Nephron progenitor cell (in vitro differentiated cells): ENCODE measurements at regions not wholly inside any gene's neighbourhood (a gene's known extent, or its start where the extent isn't known, plus 50 kb on each side); places are given as distances from the start of the nearest gene placed in this dataset.

Experiments
- DNase-seq: peaks from one replicate; pipeline ENCODE4 v3.0.0; 2021
- H3K27ac Mint-ChIP-seq: 2 replicates; pipeline ENCODE4 v1.8.0; 2021; ENCODE audit warnings: mild to moderate bottlenecking, moderate library complexity, mixed read lengths
- H3K27me3 Mint-ChIP-seq: 2 replicates; pipeline ENCODE4 v1.8.0; 2021; ENCODE audit warnings: mild to moderate bottlenecking, low read depth, mixed read lengths; ENCODE audit not compliant: poor library complexity
- H3K36me3 Mint-ChIP-seq: 2 replicates; pipeline ENCODE4 v1.8.0; 2021; ENCODE audit warnings: low read depth, mixed read lengths
- H3K4me1 Mint-ChIP-seq: 2 replicates; pipeline ENCODE4 v1.8.0; 2021; ENCODE audit warnings: mixed read lengths
- H3K4me3 Mint-ChIP-seq: 2 replicates; pipeline ENCODE4 v1.8.0; 2021; ENCODE audit warnings: mild to moderate bottlenecking, moderate library complexity, mixed read lengths
- H3K9me3 Mint-ChIP-seq: 2 replicates; pipeline ENCODE4 v1.8.0; 2021; ENCODE audit warnings: mild to moderate bottlenecking, moderate library complexity, mixed read lengths
- TF ChIP-seq, protein P1 (sequence below): fragments of 200-600 bp; sonication (generic); IDR thresholded peaks from 2 replicates; pipeline ENCODE4 v1.5.0; 2021; ENCODE audit warnings: antibody characterized with exemption

DNA sequence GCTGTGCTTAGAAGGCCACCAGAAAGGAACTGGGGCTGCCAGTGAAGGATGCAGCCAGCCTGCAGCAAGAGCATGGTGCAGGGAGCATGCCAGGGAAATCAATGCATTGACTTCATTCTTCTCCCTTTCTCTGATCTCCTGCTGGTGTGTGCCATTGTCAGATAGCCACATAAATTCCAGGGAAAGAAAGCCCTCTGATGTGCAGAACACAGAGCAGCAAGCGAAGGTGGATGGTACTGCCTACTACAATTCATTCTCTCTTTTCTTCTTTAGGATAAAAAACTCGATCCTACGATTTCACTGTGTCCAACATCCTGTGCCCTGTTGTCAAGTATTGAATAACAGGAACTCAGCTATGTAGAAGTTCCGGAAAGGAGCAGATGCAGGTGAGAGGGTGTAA is 446.7 kb upstream of the TMEM132C start:
- Mint-ChIP-seq H3K4me3 (no peak overlapping the region), H3K27ac (no peak overlapping the region), H3K9me3 (peaks cover 2% of the 10 kb centered on the region), H3K27me3 (peaks cover 14% of the 10 kb centered on the region), H3K4me1 (no peaks in the 10 kb centered on the region), H3K36me3 (no peaks in the 10 kb centered on the region)
- DNase-seq = no peak
- TF ChIP-seq, protein P1, sequence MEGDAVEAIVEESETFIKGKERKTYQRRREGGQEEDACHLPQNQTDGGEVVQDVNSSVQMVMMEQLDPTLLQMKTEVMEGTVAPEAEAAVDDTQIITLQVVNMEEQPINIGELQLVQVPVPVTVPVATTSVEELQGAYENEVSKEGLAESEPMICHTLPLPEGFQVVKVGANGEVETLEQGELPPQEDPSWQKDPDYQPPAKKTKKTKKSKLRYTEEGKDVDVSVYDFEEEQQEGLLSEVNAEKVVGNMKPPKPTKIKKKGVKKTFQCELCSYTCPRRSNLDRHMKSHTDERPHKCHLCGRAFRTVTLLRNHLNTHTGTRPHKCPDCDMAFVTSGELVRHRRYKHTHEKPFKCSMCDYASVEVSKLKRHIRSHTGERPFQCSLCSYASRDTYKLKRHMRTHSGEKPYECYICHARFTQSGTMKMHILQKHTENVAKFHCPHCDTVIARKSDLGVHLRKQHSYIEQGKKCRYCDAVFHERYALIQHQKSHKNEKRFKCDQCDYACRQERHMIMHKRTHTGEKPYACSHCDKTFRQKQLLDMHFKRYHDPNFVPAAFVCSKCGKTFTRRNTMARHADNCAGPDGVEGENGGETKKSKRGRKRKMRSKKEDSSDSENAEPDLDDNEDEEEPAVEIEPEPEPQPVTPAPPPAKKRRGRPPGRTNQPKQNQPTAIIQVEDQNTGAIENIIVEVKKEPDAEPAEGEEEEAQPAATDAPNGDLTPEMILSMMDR = no peak

DNA sequence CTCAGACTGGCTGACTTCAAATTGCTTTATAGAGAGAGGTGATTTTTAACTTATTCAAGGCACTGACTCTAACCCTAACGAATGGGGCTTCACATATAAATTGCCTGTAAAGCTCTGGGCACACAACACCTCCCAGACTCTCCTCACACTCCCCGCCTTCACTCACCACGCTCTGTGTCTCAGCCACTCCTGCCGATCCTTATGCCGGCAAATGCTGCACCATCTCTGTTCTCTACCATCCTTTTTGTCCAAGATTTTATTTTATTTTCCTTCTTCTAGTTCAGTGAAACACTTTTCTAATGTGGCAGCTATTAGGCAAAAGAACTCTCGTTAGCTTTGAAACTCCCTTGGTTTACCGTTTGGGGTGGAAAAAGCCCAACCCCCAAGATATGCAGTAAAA is 446.1 kb upstream of the TMEM132C start:
- Mint-ChIP-seq H3K4me1 (no peaks in the 10 kb centered on the region), H3K27me3 (peaks cover 14% of the 10 kb centered on the region), H3K9me3 (peaks cover 7% of the 10 kb centered on the region), H3K27ac (no peak overlapping the region), H3K36me3 (no peaks in the 10 kb centered on the region), H3K4me3 (no peak overlapping the region)
- no peak for DNase-seq
- TF ChIP-seq, protein P1 = no peak

DNA sequence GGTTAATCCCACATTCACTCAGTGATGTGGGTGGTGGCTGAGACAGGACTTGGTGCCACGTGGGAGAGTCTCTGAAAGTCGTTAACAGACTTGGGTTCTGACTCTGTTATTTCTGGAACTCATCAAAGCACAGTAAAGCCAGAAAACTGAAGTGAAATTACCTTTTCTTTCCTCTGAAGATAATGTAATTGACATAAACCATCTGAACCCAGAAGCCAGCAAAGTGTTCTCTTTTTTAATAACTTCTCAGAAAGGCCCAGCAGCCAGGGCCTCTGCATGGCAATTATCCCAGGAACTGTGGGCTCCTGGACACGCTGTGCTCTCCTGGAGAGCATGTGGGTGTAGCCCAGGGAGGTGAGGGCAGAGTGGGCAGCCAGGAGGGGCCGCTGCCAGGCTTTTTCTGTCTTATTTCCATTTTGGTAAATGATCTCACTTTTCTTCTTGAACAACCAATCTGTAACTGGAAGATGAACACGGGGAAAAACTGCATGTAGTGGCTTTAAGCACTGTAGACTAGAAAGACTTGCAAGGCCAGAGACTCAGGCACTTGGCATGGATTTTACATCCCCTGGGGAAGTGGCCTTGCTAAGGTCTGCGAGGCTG is 444.1 kb upstream of the TMEM132C start:
- Mint-ChIP-seq H3K4me1 (peaks cover 9% of the 10 kb centered on the region), H3K4me3 (no peak overlapping the region), H3K27ac (no peak overlapping the region), H3K27me3 (peaks cover 14% of the 10 kb centered on the region), H3K9me3 (peaks cover 24% of the 10 kb centered on the region), H3K36me3 (peaks cover 11% of the 10 kb centered on the region)
- TF ChIP-seq, protein P1 = no peak
- DNase-seq = no peak

- Mint-ChIP-seq H3K4me3 (no peak overlapping the region), H3K9me3 (peaks cover 24% of the 10 kb centered on the region), H3K4me1 (peaks cover 17% of the 10 kb centered on the region), H3K27me3 (peaks cover 12% of the 10 kb centered on the region), H3K27ac (no peak overlapping the region), H3K36me3 (peaks cover 11% of the 10 kb centered on the region)
- TF ChIP-seq, protein P1 = no peak
- DNase-seq = no peak
These were observed 443.2 kb upstream of the TMEM132C start for GRCh38 chr12:127823801-127824200.

DNA sequence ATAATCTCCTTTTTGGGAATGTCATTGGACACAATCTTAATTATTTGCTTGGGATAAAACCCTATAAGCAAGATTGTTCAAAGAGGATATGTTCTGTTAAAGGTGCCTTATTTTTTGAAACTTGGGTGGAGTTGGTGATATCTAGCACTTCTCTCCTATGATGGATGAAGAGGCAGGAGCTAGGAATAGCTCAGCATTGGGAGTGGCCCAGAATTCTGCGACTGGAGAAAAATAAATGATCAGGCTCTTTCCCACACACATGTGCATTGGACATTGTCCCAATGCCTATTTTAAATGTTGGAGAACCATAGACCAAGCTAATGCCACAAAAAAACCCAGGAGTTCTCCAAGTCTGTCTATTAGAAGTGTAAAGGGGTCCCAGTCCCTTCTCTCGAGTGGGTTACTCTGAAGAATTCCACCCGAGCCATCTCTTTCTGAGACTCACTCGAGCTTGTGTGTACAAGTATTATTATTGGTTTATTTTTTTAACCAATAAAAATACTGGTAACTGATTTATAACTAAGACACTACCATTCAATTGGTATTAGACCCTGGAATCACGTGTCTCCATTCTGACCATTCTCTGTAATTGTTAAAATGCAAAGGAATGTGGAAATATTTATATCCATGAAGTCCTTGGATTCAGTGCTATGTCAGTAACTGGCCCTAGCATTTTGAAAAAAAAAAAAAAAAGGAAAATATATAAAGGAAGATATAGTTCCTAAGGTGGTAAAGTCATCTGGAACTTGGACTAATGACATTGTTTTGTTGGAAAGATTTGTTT is 437.5 kb upstream of the TMEM132C start:
- Mint-ChIP-seq H3K27ac (no peak overlapping the region), H3K4me1 (peaks cover 17% of the 10 kb centered on the region), H3K36me3 (peaks cover 11% of the 10 kb centered on the region), H3K9me3 (peaks cover 24% of the 10 kb centered on the region), H3K4me3 (no peak overlapping the region), H3K27me3 (peaks cover 7% of the 10 kb centered on the region)
- no peak for DNase-seq
- TF ChIP-seq, protein P1 = no peak
